OCI-LY1 (cell line): ENCODE measurements at regions not wholly inside any gene's neighbourhood (a gene's known extent, or its start where the extent isn't known, plus 50 kb on each side); places are given as distances from the start of the nearest gene placed in this dataset.

ENCODE experiments used
- H2AFZ ChIP-seq: fragments of 200-600 bp; sonication (generic), shearing (Covaris generic); 2 replicates; pipeline ENCODE4 v1.6.0; 2014; ENCODE audit warnings: antibody characterized with exemption, mild to moderate bottlenecking, low read length
- H3F3A ChIP-seq: fragments of 200-600 bp; sonication (generic), shearing (Covaris generic); 2 replicates; pipeline ENCODE4 v1.6.0; 2014; ENCODE audit warnings: mild to moderate bottlenecking, antibody characterized with exemption, low read length, moderate library complexity; ENCODE audit not compliant: insufficient read depth
- H3K27ac ChIP-seq: fragments of 200-600 bp; sonication (generic); 2 replicates; pipeline ENCODE4 v1.5.1; 2014; ENCODE audit warnings: low read length, mixed run types, mild to moderate bottlenecking, low read depth; ENCODE audit not compliant: poor library complexity, severe bottlenecking
- H3K27me3 ChIP-seq: fragments of 200-600 bp; sonication (generic); 2 replicates; pipeline ENCODE4 v1.6.0; 2014; ENCODE audit warnings: antibody characterized with exemption, mild to moderate bottlenecking, low read length, moderate library complexity; ENCODE audit not compliant: insufficient read depth
- H3K36me3 ChIP-seq: fragments of 200-600 bp; sonication (generic); 2 replicates; pipeline ENCODE4 v1.6.1; 2014; ENCODE audit warnings: mild to moderate bottlenecking, antibody characterized with exemption, low read length, moderate library complexity, mixed read lengths; ENCODE audit not compliant: insufficient read depth
- H3K4me1 ChIP-seq: fragments of 200-600 bp; sonication (generic); 2 replicates; pipeline ENCODE4 v1.5.1; 2014; ENCODE audit warnings: mild to moderate bottlenecking, low read length, moderate library complexity; ENCODE audit not compliant: insufficient read depth, severe bottlenecking
- H3K4me2 ChIP-seq: fragments of 200-600 bp; sonication (generic), shearing (Covaris generic); 2 replicates; pipeline ENCODE4 v1.6.1; 2014; ENCODE audit warnings: low read length
- H3K4me3 ChIP-seq: fragments of 200-600 bp; sonication (generic); 2 replicates; pipeline ENCODE4 v1.5.1; 2014; ENCODE audit warnings: low read length, low read depth, mild to moderate bottlenecking, mixed read lengths; ENCODE audit not compliant: poor library complexity, severe bottlenecking
- H3K79me2 ChIP-seq: fragments of 200-600 bp; shearing (Covaris generic); 2 replicates; pipeline ENCODE4 v1.6.1; 2016; ENCODE audit warnings: mixed run types, low read length, mixed read lengths; ENCODE audit not compliant: insufficient read depth
- H3K9ac ChIP-seq: fragments of 200-600 bp; sonication (generic), shearing (Covaris generic); 2 replicates; pipeline ENCODE4 v1.6.1; 2014; ENCODE audit warnings: mild to moderate bottlenecking, low read length, mixed read lengths
- H3K9me2 ChIP-seq: fragments of 200-600 bp; sonication (generic), shearing (Covaris generic); 2 replicates; pipeline ENCODE4 v1.6.1; 2014; ENCODE audit warnings: low read depth, mild to moderate bottlenecking, low read length, mixed read lengths
- H3K9me3 ChIP-seq: fragments of 200-600 bp; shearing (Covaris generic); 2 replicates; pipeline ENCODE4 v1.6.1; 2014; ENCODE audit warnings: low read length, mixed read lengths
- H4K20me1 ChIP-seq: fragments of 200-600 bp; sonication (generic), shearing (Covaris generic); 2 replicates; pipeline ENCODE4 v1.6.0; 2016; ENCODE audit warnings: mild to moderate bottlenecking, low read length; ENCODE audit not compliant: insufficient read depth
- EZH2 ChIP-seq: fragments of 200-600 bp; sonication (generic), shearing (Covaris generic); IDR thresholded peaks from 2 replicates; pipeline ENCODE4 v1.8.0; 2017; ENCODE audit warnings: borderline replicate concordance, mixed run types, mild to moderate bottlenecking, antibody characterized with exemption, low read length, moderate library complexity, mixed read lengths
- TF ChIP-seq, protein P1 (sequence below): fragments of 200-600 bp; sonication (generic), shearing (Covaris generic); IDR thresholded peaks from 2 replicates; pipeline ENCODE4 v1.5.1; 2017; ENCODE audit warnings: mild to moderate bottlenecking, antibody characterized with exemption, low read length, moderate library complexity, mixed read lengths

DNA sequence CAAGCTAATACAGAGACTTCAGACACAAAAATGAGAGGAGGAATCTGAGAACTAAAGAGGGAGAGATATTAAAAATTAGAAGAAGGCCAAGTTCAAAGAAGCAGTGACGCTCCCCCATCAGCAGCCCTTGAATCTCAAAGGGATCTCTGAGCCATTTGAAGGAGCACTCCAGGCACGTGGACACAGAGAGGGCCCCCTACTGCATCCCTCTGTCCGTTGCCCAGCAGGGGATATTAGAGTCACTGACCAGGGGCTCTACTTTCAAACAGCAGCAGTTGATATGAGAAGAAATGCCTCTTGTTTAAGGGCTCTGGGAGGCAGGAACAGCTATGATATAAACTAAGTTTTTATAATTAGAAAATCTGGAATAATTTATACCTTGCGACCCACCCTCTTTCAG is 479.0 kb upstream of the SALL1 start:
- no peaks in the 10 kb centered on the region for H3K9me3 ChIP-seq
- no peaks in the 10 kb centered on the region for H3K36me3 ChIP-seq
- H3K4me3 ChIP-seq = no peak overlapping the region
- H3K4me2 ChIP-seq = no peak overlapping the region
- H3K4me1 ChIP-seq = no peaks in the 10 kb centered on the region
- TF ChIP-seq EZH2 = no peak
- TF ChIP-seq, protein P1, sequence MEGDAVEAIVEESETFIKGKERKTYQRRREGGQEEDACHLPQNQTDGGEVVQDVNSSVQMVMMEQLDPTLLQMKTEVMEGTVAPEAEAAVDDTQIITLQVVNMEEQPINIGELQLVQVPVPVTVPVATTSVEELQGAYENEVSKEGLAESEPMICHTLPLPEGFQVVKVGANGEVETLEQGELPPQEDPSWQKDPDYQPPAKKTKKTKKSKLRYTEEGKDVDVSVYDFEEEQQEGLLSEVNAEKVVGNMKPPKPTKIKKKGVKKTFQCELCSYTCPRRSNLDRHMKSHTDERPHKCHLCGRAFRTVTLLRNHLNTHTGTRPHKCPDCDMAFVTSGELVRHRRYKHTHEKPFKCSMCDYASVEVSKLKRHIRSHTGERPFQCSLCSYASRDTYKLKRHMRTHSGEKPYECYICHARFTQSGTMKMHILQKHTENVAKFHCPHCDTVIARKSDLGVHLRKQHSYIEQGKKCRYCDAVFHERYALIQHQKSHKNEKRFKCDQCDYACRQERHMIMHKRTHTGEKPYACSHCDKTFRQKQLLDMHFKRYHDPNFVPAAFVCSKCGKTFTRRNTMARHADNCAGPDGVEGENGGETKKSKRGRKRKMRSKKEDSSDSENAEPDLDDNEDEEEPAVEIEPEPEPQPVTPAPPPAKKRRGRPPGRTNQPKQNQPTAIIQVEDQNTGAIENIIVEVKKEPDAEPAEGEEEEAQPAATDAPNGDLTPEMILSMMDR = no peak
- no peak overlapping the region for H3K9ac ChIP-seq
- H3K79me2 ChIP-seq = no peaks in the 10 kb centered on the region
- H3K27ac ChIP-seq = no peak overlapping the region
- no peaks in the 10 kb centered on the region for H3K27me3 ChIP-seq
- H3K9me2 ChIP-seq = no peaks in the 10 kb centered on the region
- H4K20me1 ChIP-seq = no peaks in the 10 kb centered on the region
- H2AFZ ChIP-seq = no peak overlapping the region
- H3F3A ChIP-seq = no peaks in the 10 kb centered on the region

GRCh38 chr16:51629576-51629975 is 478.5 kb upstream of the SALL1 start:
- H3K4me1 ChIP-seq = no peaks in the 10 kb centered on the region
- no peak overlapping the region for H3K4me2 ChIP-seq
- H3K9me3 ChIP-seq = no peaks in the 10 kb centered on the region
- H4K20me1 ChIP-seq = no peaks in the 10 kb centered on the region
- no peaks in the 10 kb centered on the region for H3K79me2 ChIP-seq
- no peak for TF ChIP-seq EZH2
- TF ChIP-seq, protein P1 = no peak
- H3K36me3 ChIP-seq = no peaks in the 10 kb centered on the region
- H3K4me3 ChIP-seq = no peak overlapping the region
- H3K9ac ChIP-seq = no peak overlapping the region
- no peak overlapping the region for H3K27ac ChIP-seq
- H3K27me3 ChIP-seq = no peaks in the 10 kb centered on the region
- H2AFZ ChIP-seq = no peak overlapping the region
- H3F3A ChIP-seq = no peaks in the 10 kb centered on the region
- H3K9me2 ChIP-seq = no peaks in the 10 kb centered on the region

DNA sequence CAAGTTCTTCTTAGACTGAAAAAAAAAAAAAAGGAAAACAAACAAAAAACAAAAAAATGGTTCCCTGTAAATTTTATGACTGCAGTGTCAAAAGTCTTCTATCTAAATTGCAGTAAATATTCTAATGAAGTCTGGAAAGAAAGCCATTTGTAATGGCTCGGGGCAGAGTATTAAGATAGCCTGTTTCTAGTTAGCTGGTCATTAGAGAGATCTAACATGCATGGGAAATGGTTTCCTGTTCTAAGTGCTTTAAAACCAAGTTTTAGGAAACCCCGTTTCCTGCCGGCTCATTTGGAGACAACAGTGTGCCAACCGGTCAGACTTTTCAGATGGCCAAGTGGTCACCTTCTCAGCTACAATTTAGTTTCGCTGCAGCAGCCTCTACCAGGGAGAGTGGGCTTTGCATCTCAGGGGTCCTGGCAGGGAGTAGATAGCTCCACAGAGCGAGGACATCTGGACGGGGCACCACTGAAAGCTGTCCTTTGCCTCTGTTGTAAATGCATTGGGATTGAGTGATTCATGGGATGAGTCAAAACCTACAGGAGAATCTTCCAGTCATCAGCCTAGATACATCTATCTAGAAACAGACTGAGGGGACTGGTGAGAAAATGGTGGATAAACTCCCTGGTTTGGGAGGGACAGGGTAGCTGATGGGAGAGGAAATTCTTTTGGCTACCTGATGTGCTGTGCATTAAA is 473.2 kb upstream of the SALL1 start:
- Histone ChIP-seq H2AFZ (no peak overlapping the region), H3K4me2 (no peak overlapping the region), H3K36me3 (no peaks in the 10 kb centered on the region), H4K20me1 (no peaks in the 10 kb centered on the region), H3K79me2 (no peaks in the 10 kb centered on the region), H3F3A (no peaks in the 10 kb centered on the region), H3K9me2 (no peaks in the 10 kb centered on the region), H3K27me3 (no peaks in the 10 kb centered on the region), H3K9ac (no peak overlapping the region), H3K4me1 (no peaks in the 10 kb centered on the region), H3K4me3 (no peak overlapping the region), H3K27ac (no peak overlapping the region), H3K9me3 (no peaks in the 10 kb centered on the region)
- no peak for TF ChIP-seq EZH2
- TF ChIP-seq, protein P1 = no peak
